CMK (cell line): ENCODE measurements at regions not wholly inside any gene's neighbourhood (a gene's known extent, or its start where the extent isn't known, plus 50 kb on each side); places are given as distances from the start of the nearest gene placed in this dataset.
"Not testable (repeated sequence)": the region's sequence is repeated elsewhere in the genome, so short reads cannot be mapped to it uniquely, and the experiment has no call there.

Experiments used
- DNase-seq: peaks from one replicate; pipeline ENCODE4 v3.0.0-alpha.2; 2010; ENCODE audit warnings: low read depth

GRCh38 chr12:38480594-38480993 is 164.0 kb downstream of the ALG10B start:
- DNase-seq: no peak

- no peak for DNase-seq
These were observed 168.4 kb downstream of the ALG10B start for GRCh38 chr12:38484821-38485449.

GRCh38 chr12:38488866-38489265 is 172.3 kb downstream of the ALG10B start:
- no peak for DNase-seq

- no peak for DNase-seq
These were observed 173.5 kb downstream of the ALG10B start for GRCh38 chr12:38490073-38490472.

GRCh38 chr12:38490941-38491340 is 174.4 kb downstream of the ALG10B start:
- no peak for DNase-seq

GRCh38 chr12:38501481-38501880 is 184.9 kb downstream of the ALG10B start:
- DNase-seq: no peak

- DNase-seq: no peak
These were observed 185.4 kb downstream of the ALG10B start for GRCh38 chr12:38501991-38502390.

GRCh38 chr12:38502415-38502814 is 185.8 kb downstream of the ALG10B start:
- no peak for DNase-seq

GRCh38 chr12:38507839-38508238 is 191.3 kb downstream of the ALG10B start:
- DNase-seq: no peak

- no peak for DNase-seq
These were observed 191.7 kb downstream of the ALG10B start for GRCh38 chr12:38508246-38508645.

GRCh38 chr12:38515912-38516311 is 199.3 kb downstream of the ALG10B start:
- DNase-seq: no peak

GRCh38 chr12:38516418-38516817 is 199.8 kb downstream of the ALG10B start:
- no peak for DNase-seq

GRCh38 chr12:38523920-38524319 is 207.3 kb downstream of the ALG10B start:
- no peak for DNase-seq

GRCh38 chr12:38527631-38528030 is 211.1 kb downstream of the ALG10B start:
- no peak for DNase-seq

- no peak for DNase-seq
These were observed 212.0 kb downstream of the ALG10B start for GRCh38 chr12:38528527-38528926.

- not testable (repeated sequence) for DNase-seq
These were observed 212.7 kb downstream of the ALG10B start for GRCh38 chr12:38529281-38529680.

- DNase-seq: no peak
These were observed 221.7 kb downstream of the ALG10B start for GRCh38 chr12:38538319-38538718.

- no peak for DNase-seq
These were observed 223.6 kb downstream of the ALG10B start for GRCh38 chr12:38540156-38540555.

- DNase-seq: no peak
These were observed 225.3 kb downstream of the ALG10B start for GRCh38 chr12:38541849-38542248.

GRCh38 chr12:38543151-38543550 is 226.6 kb downstream of the ALG10B start:
- DNase-seq: no peak

- DNase-seq: no peak
These were observed 227.9 kb downstream of the ALG10B start for GRCh38 chr12:38544330-38545066.

GRCh38 chr12:38547586-38547985 is 231.0 kb downstream of the ALG10B start:
- no peak for DNase-seq

- no peak for DNase-seq
These were observed 239.3 kb downstream of the ALG10B start for GRCh38 chr12:38555620-38556591.
